H9 (cell line): ENCODE measurements at regions not wholly inside any gene's neighbourhood (a gene's known extent, or its start where the extent isn't known, plus 50 kb on each side); places are given as distances from the start of the nearest gene placed in this dataset.

ENCODE experiments used
- DNase-seq: peaks from one replicate; pipeline ENCODE4 v3.0.0-alpha.2; 2017
- H2AFZ ChIP-seq: one replicate; pipeline ENCODE4 v1.6.1; 2013; ENCODE audit warnings: mild to moderate bottlenecking, low read length, control low read depth, moderate library complexity
- H2AK5ac ChIP-seq: 2 replicates; pipeline ENCODE4 v1.6.1; 2013; ENCODE audit warnings: low read length, control low read depth, mixed read lengths; ENCODE audit not compliant: insufficient read length
- H2BK120ac ChIP-seq: one replicate; pipeline ENCODE4 v1.6.1; 2013; ENCODE audit warnings: low read depth, mild to moderate bottlenecking, low read length, control low read depth, inconsistent platforms; ENCODE audit not compliant: poor library complexity, severe bottlenecking
- H2BK12ac ChIP-seq: 2 replicates; pipeline ENCODE4 v1.6.1; 2013; ENCODE audit warnings: low read length, control low read depth, mixed read lengths, low read depth; ENCODE audit not compliant: insufficient read length
- H2BK15ac ChIP-seq: 2 replicates; pipeline ENCODE4 v1.6.1; 2013; ENCODE audit warnings: low read depth, low read length, control low read depth
- H2BK20ac ChIP-seq: one replicate; pipeline ENCODE4 v1.6.1; 2013; ENCODE audit warnings: low read depth, mild to moderate bottlenecking, low read length, control low read depth, inconsistent platforms; ENCODE audit not compliant: poor library complexity, severe bottlenecking
- H2BK5ac ChIP-seq: 2 replicates; pipeline ENCODE4 v1.6.1; 2013; ENCODE audit warnings: low read length, control low read depth, mixed read lengths; ENCODE audit not compliant: insufficient read length
- H3K14ac ChIP-seq: 2 replicates; pipeline ENCODE4 v1.6.1; 2013; ENCODE audit warnings: low read length, control low read depth; ENCODE audit not compliant: insufficient read depth
- H3K18ac ChIP-seq: 2 replicates; pipeline ENCODE4 v1.6.1; 2013; ENCODE audit warnings: low read depth, mild to moderate bottlenecking, mixed read lengths, low read length, control low read depth; ENCODE audit not compliant: insufficient read length
- H3K23ac ChIP-seq: 2 replicates; pipeline ENCODE4 v1.6.1; 2013; ENCODE audit warnings: low read length, control low read depth, mixed read lengths, low read depth; ENCODE audit not compliant: insufficient read length
- H3K23me2 ChIP-seq: 2 replicates; pipeline ENCODE4 v1.6.1; 2013; ENCODE audit warnings: low read depth, mild to moderate bottlenecking, mixed read lengths, low read length, control low read depth; ENCODE audit not compliant: insufficient read length, poor library complexity, severe bottlenecking
- H3K27ac ChIP-seq: 2 replicates; pipeline ENCODE4 v1.5.1; 2013; ENCODE audit warnings: low read length, control low read depth, mixed read lengths, low read depth; ENCODE audit not compliant: insufficient read length
- H3K27me3 ChIP-seq: 2 replicates; pipeline ENCODE4 v1.6.1; 2013; ENCODE audit warnings: low read length, control low read depth, inconsistent platforms; ENCODE audit not compliant: insufficient read depth
- H3K4ac ChIP-seq: 2 replicates; pipeline ENCODE4 v1.6.1; 2013; ENCODE audit warnings: low read depth, mild to moderate bottlenecking, control low read depth, inconsistent platforms, low read length, moderate library complexity
- H3K4me1 ChIP-seq: 2 replicates; pipeline ENCODE4 v1.6.1; 2013; ENCODE audit warnings: low read length, control low read depth, inconsistent platforms; ENCODE audit not compliant: insufficient read depth
- H3K4me2 ChIP-seq: 2 replicates; pipeline ENCODE4 v1.6.1; 2013; ENCODE audit warnings: low read length, control low read depth, mixed read lengths; ENCODE audit not compliant: insufficient read length, insufficient read depth
- H3K56ac ChIP-seq: 2 replicates; pipeline ENCODE4 v1.6.1; 2013; ENCODE audit warnings: low read depth, mild to moderate bottlenecking, mixed read lengths, low read length, control low read depth; ENCODE audit not compliant: insufficient read length
- H3K79me1 ChIP-seq: 2 replicates; pipeline ENCODE4 v1.6.1; 2013; ENCODE audit warnings: low read depth, mild to moderate bottlenecking, moderate library complexity, low read length, control low read depth, inconsistent platforms; ENCODE audit not compliant: insufficient read depth, poor library complexity, severe bottlenecking
- H3K79me2 ChIP-seq: 2 replicates; pipeline ENCODE4 v1.6.1; 2013; ENCODE audit warnings: low read length, control low read depth, inconsistent platforms; ENCODE audit not compliant: insufficient read depth
- H3K9ac ChIP-seq: 2 replicates; pipeline ENCODE4 v1.6.1; 2013; ENCODE audit warnings: low read length, control low read depth, mixed read lengths; ENCODE audit not compliant: insufficient read length; ENCODE audit errors: extremely low read depth
- H3K9me3 ChIP-seq: one replicate; pipeline ENCODE4 v1.6.1; 2013; ENCODE audit warnings: low read depth, low read length, inconsistent platforms; ENCODE audit not compliant: control insufficient read depth
- H3T11ph ChIP-seq: one replicate; pipeline ENCODE4 v1.6.1; 2013; ENCODE audit warnings: mild to moderate bottlenecking, low read length, control low read depth, inconsistent platforms
- H4K20me1 ChIP-seq: one replicate; pipeline ENCODE4 v1.6.1; 2013; ENCODE audit not compliant: control insufficient read depth, insufficient read length, insufficient read depth
- H4K5ac ChIP-seq: 2 replicates; pipeline ENCODE4 v1.6.1; 2013; ENCODE audit warnings: low read depth, mild to moderate bottlenecking, mixed read lengths, low read length, control low read depth; ENCODE audit not compliant: insufficient read length
- H4K8ac ChIP-seq: replicated peaks from 2 replicates; pipeline ENCODE4 v1.6.1; 2013; ENCODE audit warnings: low read length, control low read depth, mixed read lengths, low read depth; ENCODE audit not compliant: insufficient read length
- H4K91ac ChIP-seq: 2 replicates; pipeline ENCODE4 v1.6.1; 2013; ENCODE audit warnings: low read depth, mild to moderate bottlenecking, moderate library complexity, mixed read lengths, low read length, control low read depth; ENCODE audit not compliant: insufficient read length
- H3K27ac Mint-ChIP-seq, 3 experiments: 2 replicates in 2 of 3; 3 replicates in 1 of 3; pipeline ENCODE4 v1.8.0; 2020 to 2021; ENCODE audit warnings: mixed read lengths in 3 of 3, mild to moderate bottlenecking in 1 of 3, moderate library complexity in 1 of 3
- H3K27me3 Mint-ChIP-seq: 2 replicates; pipeline ENCODE4 v1.8.0; 2021; ENCODE audit warnings: low read depth, mild to moderate bottlenecking, moderate library complexity, mixed read lengths
- H3K36me3 Mint-ChIP-seq, 3 experiments: 2 replicates in 2 of 3; 3 replicates in 1 of 3; pipeline ENCODE4 v1.8.0; 2020 to 2021; ENCODE audit warnings: low read depth in 3 of 3, mixed read lengths in 3 of 3; ENCODE audit not compliant: insufficient read depth in 1 of 3
- H3K4me1 Mint-ChIP-seq, 2 experiments: 2 replicates each; pipeline ENCODE4 v1.8.0; 2020; ENCODE audit warnings: mixed read lengths in 2 of 2
- H3K4me3 Mint-ChIP-seq, 2 experiments: 2 replicates in 1 of 2; 3 replicates in 1 of 2; pipeline ENCODE4 v1.8.0; 2020 to 2021; ENCODE audit warnings: mild to moderate bottlenecking in 2 of 2, mixed read lengths in 2 of 2, moderate library complexity in 1 of 2
- H3K9me3 Mint-ChIP-seq, 2 experiments: 2 replicates in 1 of 2; 3 replicates in 1 of 2; pipeline ENCODE4 v1.8.0; 2020; ENCODE audit warnings: mild to moderate bottlenecking in 2 of 2, mixed read lengths in 2 of 2, moderate library complexity in 1 of 2
- WGBS: extraction: QIAGEN DNeasy Blood & Tissue Kit; methylation state at CpG from one replicate; pipeline ENCODE4 v1.1.7; 2013; ENCODE audit warnings: missing lambda C conversion rate, low lambda C conversion rate, mixed read lengths; ENCODE audit not compliant: insufficient read length; ENCODE audit errors: extremely low coverage; 5-methylcytosine and 5-hydroxymethylcytosine counted together
- TF ChIP-seq, protein P1 (sequence below): fragments of 200-600 bp; sonication (generic); conservative IDR thresholded peaks from 3 replicates; pipeline ENCODE4 v1.8.0; 2021; ENCODE audit warnings: antibody characterized with exemption, mild to moderate bottlenecking

DNA sequence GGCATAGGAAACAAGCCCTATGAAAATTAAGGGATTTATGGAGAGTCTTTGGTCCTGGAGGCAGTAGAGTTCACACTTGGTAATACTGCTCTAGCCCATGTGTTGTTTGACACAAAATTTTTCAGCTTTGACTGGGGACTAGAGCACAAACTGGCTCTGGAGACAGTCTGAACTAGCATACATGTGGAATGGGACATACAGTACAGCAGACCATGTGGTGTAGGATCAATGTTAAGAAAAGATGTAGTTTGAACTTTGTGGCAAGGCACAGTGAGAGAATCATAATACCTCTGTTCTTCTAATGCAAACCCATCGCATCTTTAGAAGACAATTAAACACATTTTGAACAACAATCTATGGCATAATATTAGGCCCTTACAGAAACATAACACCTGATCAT is 521.5 kb upstream of the DDX18 start:
- Histone ChIP-seq H3K4ac (no peak overlapping the region), H3K79me1 (no peaks in the 10 kb centered on the region), H3K4me2 (no peak overlapping the region), H3T11ph (no peak overlapping the region), H3K79me2 (no peaks in the 10 kb centered on the region), H3K9me3 (no peaks in the 10 kb centered on the region), H3K4me1 (no peaks in the 10 kb centered on the region), H3K9ac (no peak overlapping the region), H4K91ac (no peak overlapping the region), H4K20me1 (no peaks in the 10 kb centered on the region), H3K18ac (no peak overlapping the region), H4K5ac (no peak overlapping the region), H3K23ac (no peak overlapping the region), H4K8ac (no peak overlapping the region), H3K23me2 (no peaks in the 10 kb centered on the region), H2BK15ac (no peak overlapping the region), H2BK20ac (no peak overlapping the region), H2AK5ac (no peak overlapping the region), H2BK5ac (no peak overlapping the region), H3K56ac (no peak overlapping the region), H3K27me3 (no peaks in the 10 kb centered on the region), H3K27ac (no peak overlapping the region), H2BK120ac (no peak overlapping the region), H3K14ac (no peak overlapping the region), H2BK12ac (no peak overlapping the region), H2AFZ (no peak overlapping the region)
- Mint-ChIP-seq H3K27ac (no peak overlapping the region), H3K27me3 (peaks cover 23% of the 10 kb centered on the region), H3K4me1 (no peaks in the 10 kb centered on the region), H3K4me3 (no peak overlapping the region), H3K9me3 (peaks cover 0 to 7% of the 10 kb centered on the region in 2 experiments; a peak in 4 of 5 replicates), H3K36me3 (peaks cover 5 to 13% (median 8%) of the 10 kb centered on the region in 3 experiments; a peak in 5 of 7 replicates)
- WGBS = no CpG with 5 or more reads among the region's 1 CpG
- TF ChIP-seq, protein P1, sequence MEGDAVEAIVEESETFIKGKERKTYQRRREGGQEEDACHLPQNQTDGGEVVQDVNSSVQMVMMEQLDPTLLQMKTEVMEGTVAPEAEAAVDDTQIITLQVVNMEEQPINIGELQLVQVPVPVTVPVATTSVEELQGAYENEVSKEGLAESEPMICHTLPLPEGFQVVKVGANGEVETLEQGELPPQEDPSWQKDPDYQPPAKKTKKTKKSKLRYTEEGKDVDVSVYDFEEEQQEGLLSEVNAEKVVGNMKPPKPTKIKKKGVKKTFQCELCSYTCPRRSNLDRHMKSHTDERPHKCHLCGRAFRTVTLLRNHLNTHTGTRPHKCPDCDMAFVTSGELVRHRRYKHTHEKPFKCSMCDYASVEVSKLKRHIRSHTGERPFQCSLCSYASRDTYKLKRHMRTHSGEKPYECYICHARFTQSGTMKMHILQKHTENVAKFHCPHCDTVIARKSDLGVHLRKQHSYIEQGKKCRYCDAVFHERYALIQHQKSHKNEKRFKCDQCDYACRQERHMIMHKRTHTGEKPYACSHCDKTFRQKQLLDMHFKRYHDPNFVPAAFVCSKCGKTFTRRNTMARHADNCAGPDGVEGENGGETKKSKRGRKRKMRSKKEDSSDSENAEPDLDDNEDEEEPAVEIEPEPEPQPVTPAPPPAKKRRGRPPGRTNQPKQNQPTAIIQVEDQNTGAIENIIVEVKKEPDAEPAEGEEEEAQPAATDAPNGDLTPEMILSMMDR = no peak
- DNase-seq = no peak
